Right lobe of liver (tissue), 6 donors: ENCODE measurements at regions not wholly inside any gene's neighbourhood (a gene's known extent, or its start where the extent isn't known, plus 50 kb on each side); places are given as distances from the start of the nearest gene placed in this dataset.

Experiments used
- ATAC-seq, 4 donors: fragments of 200-7000 bp; cut with Tn5 transposase; one replicate each; pipeline ENCODE4 v1.9.1; 2020; ENCODE audit warnings: mild to moderate bottlenecking in 4 of 4, moderate library complexity in 4 of 4
- DNase-seq, 3 donors: peaks; one replicate each; pipeline ENCODE4 v3.0.0-alpha.2; 2020
- H3K27ac ChIP-seq, 3 donors: fragments of 200-600 bp; one replicate each; pipeline ENCODE4 v1.8.0; 2022
- H3K27me3 ChIP-seq, 2 donors: fragments of 200-600 bp; one replicate each; pipeline ENCODE4 v1.8.0; 2022
- H3K36me3 ChIP-seq, 4 donors: fragments of 200-600 bp; sonication (generic) in 1 of 4; one replicate each; pipeline versions ENCODE4 v1.5.1 to v1.8.0; 2017 to 2022; ENCODE audit warnings: control low read depth in 1 of 4
- H3K4me1 ChIP-seq, 4 donors: fragments of 200-600 bp; sonication (generic) in 1 of 4; one replicate each; pipeline versions ENCODE4 v1.5.1 to v1.8.0; 2017 to 2022; ENCODE audit warnings: control low read depth in 1 of 4
- H3K4me3 ChIP-seq, 3 donors: fragments of 200-600 bp; one replicate each; pipeline ENCODE4 v1.8.0; 2022
- H3K9me3 ChIP-seq, 4 donors: fragments of 200-600 bp; sonication (generic) in 1 of 4; one replicate each; pipeline versions ENCODE4 v1.5.1 to v1.8.0; 2017 to 2022; ENCODE audit warnings: control low read depth in 1 of 4
- CTCF ChIP-seq, 4 donors: fragments of 200-600 bp in 3 of 4; fragments of 450-650 bp in 1 of 4; IDR thresholded peaks; one replicate each; pipeline versions ENCODE4 v1.5.1 to v1.8.0; 2016 to 2022; ENCODE audit warnings: antibody characterized with exemption in 4 of 4, mild to moderate bottlenecking in 2 of 4
- POLR2A ChIP-seq: fragments of 450-650 bp; IDR thresholded peaks from one replicate; pipeline ENCODE4 v1.6.1; 2017; ENCODE audit warnings: antibody characterized with exemption, mild to moderate bottlenecking
- WGBS: methylation state at CpG from one replicate; pipeline ENCODE4 v1.1.6; 2018; ENCODE audit warnings: low coverage, low lambda C conversion rate; ENCODE audit not compliant: insufficient coverage; ENCODE audit errors: missing lambda C conversion rate; 5-methylcytosine and 5-hydroxymethylcytosine counted together
- intact Hi-C, 2 donors: fragments of 100-400 bp; cut with DNase I; formaldehyde crosslinking; loops; one replicate each; pipeline versions ENCODE4 v1.11.2 to v1.14.1; 2022
- donor health status: DM: no; HTN: yes; CAD: no.
- donor health status: DM: no; HTN: no; CAD: no.
- donor health status: DM: no; HTN: no; CAD: no.
- donor health status: DM: no; HTN: yes; CAD: no.
- donor health status: DM: no; HTN: yes; CAD: no.

DNA sequence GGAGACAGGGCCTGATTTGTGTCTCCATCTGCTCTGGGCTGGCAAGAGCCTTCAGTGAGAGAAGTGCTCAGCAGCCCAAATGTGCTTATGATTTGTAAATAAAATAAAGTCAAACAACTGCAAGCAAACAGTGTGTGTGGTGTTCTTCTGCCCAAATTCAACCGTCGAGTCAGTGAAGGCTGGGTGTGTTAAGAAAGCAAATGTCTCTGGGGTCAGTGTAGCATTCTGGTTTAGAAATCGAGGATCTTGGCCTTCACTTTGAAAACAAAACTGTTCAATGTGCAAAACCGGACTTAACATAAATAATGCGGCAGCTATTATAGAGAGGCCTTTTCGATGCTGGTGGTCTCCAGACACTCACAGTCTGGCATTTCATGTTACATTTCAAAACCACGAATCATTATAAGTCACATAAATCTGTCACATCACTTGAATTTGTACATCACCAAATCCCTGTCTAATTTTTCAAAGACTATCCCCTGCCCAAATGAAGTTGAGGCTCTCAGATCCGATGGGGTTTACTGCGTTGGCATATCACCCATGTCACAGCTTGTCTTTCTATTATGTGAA lies 158.6 kb upstream of the MYOCD start:
- intact Hi-C loops = no loop called here
- 64% methylated on average over 9 of the region's 9 CpGs for WGBS

DNA sequence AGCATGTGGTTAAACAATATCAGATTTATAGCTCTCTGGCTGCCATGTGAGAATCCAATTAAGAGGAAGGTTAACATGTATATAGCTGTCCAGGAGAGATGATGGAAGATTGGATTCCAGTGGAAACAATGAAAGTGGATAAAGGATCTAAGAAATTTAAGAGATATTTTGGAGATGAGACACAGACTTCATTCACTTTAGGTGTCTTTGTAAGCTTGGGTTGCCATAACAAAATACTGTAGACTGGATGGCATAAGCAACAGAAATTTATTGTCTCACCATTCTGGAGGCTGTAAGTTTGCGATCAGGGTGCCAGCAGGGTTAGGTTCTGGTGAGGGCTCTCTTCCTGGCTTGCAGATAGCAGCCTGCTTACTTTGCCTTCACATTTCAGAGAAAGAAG lies 155.9 kb upstream of the MYOCD start:
- no peak overlapping the region for H3K4me3 ChIP-seq
- no peak for ATAC-seq
- no peak for DNase-seq
- 29% methylated on average over 1 of the region's 1 CpG for WGBS
- TF ChIP-seq CTCF (IDR thresholded peaks at IDR 0.05) (no peak), POLR2A (no peak)
- no peaks in the 10 kb centered on the region for H3K36me3 ChIP-seq
- H3K9me3 ChIP-seq = no peaks in the 10 kb centered on the region
- H3K27ac ChIP-seq = no peak overlapping the region
- intact Hi-C loops = no loop called here
- no peaks in the 10 kb centered on the region for H3K27me3 ChIP-seq
- H3K4me1 ChIP-seq = no peaks in the 10 kb centered on the region

More for the DNA sequence above, 158.6 kb upstream of the MYOCD start:
- no peak overlapping the region for H3K4me3 ChIP-seq
- H3K36me3 ChIP-seq = no peaks in the 10 kb centered on the region
- no peak overlapping the region for H3K27ac ChIP-seq
- no peak for TF ChIP-seq POLR2A
- no peak for TF ChIP-seq CTCF (IDR thresholded peaks at IDR 0.05)
- no peak for DNase-seq
- no peaks in the 10 kb centered on the region for H3K4me1 ChIP-seq
- no peak for ATAC-seq
- H3K27me3 ChIP-seq = no peaks in the 10 kb centered on the region
- no peaks in the 10 kb centered on the region for H3K9me3 ChIP-seq

- TF ChIP-seq CTCF (IDR thresholded peaks at IDR 0.05) = no peak
- DNase-seq (no peak), ATAC-seq (no peak)
- 46% methylated on average over 3 of the region's 3 CpGs for WGBS
- intact Hi-C loops = no loop called here
- H3K9me3 ChIP-seq = no peaks in the 10 kb centered on the region
- no peaks in the 10 kb centered on the region for H3K27me3 ChIP-seq
- H3K4me1 ChIP-seq = no peaks in the 10 kb centered on the region
- H3K4me3 ChIP-seq = no peak overlapping the region
- H3K36me3 ChIP-seq = no peaks in the 10 kb centered on the region
- no peak overlapping the region for H3K27ac ChIP-seq
These were observed 155.2 kb upstream of the MYOCD start for GRCh38 chr17:12510535-12510934.

GRCh38 chr17:12512694-12513355 lies 152.9 kb upstream of the MYOCD start:
- DNase-seq (no peak), ATAC-seq (no peak)
- H3K4me3 ChIP-seq = no peak overlapping the region
- no peaks in the 10 kb centered on the region for H3K4me1 ChIP-seq
- no peaks in the 10 kb centered on the region for H3K27me3 ChIP-seq
- 56% methylated on average over 4 of the region's 4 CpGs for WGBS
- intact Hi-C loops = no loop called here
- no peak overlapping the region for H3K27ac ChIP-seq
- no peaks in the 10 kb centered on the region for H3K36me3 ChIP-seq
- no peaks in the 10 kb centered on the region for H3K9me3 ChIP-seq
- TF ChIP-seq CTCF (IDR thresholded peaks at IDR 0.05) = no peak
- no peak for TF ChIP-seq POLR2A
